K562 (cell line): ENCODE measurements at regions not wholly inside any gene's neighbourhood (a gene's known extent, or its start where the extent isn't known, plus 50 kb on each side); places are given as distances from the start of the nearest gene placed in this dataset.

ENCODE experiments used
- CREB3L1 ChIP-seq: fragments of 450-650 bp; IDR thresholded peaks from 2 replicates; pipeline ENCODE4 v1.6.1; 2014; ENCODE audit warnings: low read depth, mild to moderate bottlenecking, moderate library complexity, borderline replicate concordance
- ETS1 ChIP-seq: conservative IDR thresholded peaks from 2 replicates; pipeline ENCODE4 v1.6.1; 2011; ENCODE audit warnings: low read depth, mild to moderate bottlenecking, low read length; ENCODE audit not compliant: control insufficient read depth
- HINFP ChIP-seq: fragments of 450-650 bp; conservative IDR thresholded peaks from 2 replicates; pipeline ENCODE4 v1.6.1; 2016; ENCODE audit warnings: missing genetic modification characterization, low read depth, mild to moderate bottlenecking, control low read depth, missing compliant biosample characterization
- NCOA1 ChIP-seq: fragments of 450-650 bp; IDR thresholded peaks from 2 replicates; pipeline ENCODE4 v1.6.1; 2016; ENCODE audit warnings: low read depth
- PRPF4 ChIP-seq: fragments of 200-400 bp; formaldehyde crosslinking; IDR thresholded peaks from one replicate; pipeline ENCODE4 v1.6.1; 2017; ENCODE audit warnings: low read length, low read depth, mild to moderate bottlenecking; ENCODE audit not compliant: insufficient read depth, poor library complexity, severe bottlenecking
- TAF1 ChIP-seq: IDR thresholded peaks from 2 replicates; pipeline ENCODE4 v1.6.1; 2011; ENCODE audit warnings: mild to moderate bottlenecking, low read length, moderate library complexity; ENCODE audit not compliant: insufficient read depth, control insufficient read depth, severe bottlenecking; ENCODE audit errors: extremely low read depth
- TBL1XR1 ChIP-seq, 2 experiments: IDR thresholded peaks; 2 replicates each; pipeline ENCODE4 v1.6.1; 2012; ENCODE audit warnings: improper control_type of control experiment in 2 of 2, low read length in 2 of 2, mild to moderate bottlenecking in 1 of 2
- ZHX1 ChIP-seq: fragments of 150-350 bp; conservative IDR thresholded peaks from 2 replicates; pipeline ENCODE4 v1.6.1; 2014; ENCODE audit warnings: low read length
- ZNF134 ChIP-seq: fragments of 250-450 bp; sonication (Bioruptor Pico); conservative IDR thresholded peaks from 2 replicates; pipeline ENCODE4 v1.4.0; 2020
- ZNF316 ChIP-seq: fragments of 450-650 bp; IDR thresholded peaks from 2 replicates; pipeline ENCODE4 v1.6.1; 2016
- ZNF589 ChIP-seq: fragments of 200-800 bp; sonication (Bioruptor generic); IDR thresholded peaks from 2 replicates; pipeline ENCODE4 v1.6.1; 2016; ENCODE audit warnings: low read depth, missing genetic modification characterization, missing compliant biosample characterization
- ZNF699 ChIP-seq: fragments of 250-450 bp; sonication (Bioruptor Pico); IDR thresholded peaks from 2 replicates; pipeline ENCODE4 v1.8.0; 2021; ENCODE audit warnings: mild to moderate bottlenecking, moderate library complexity; ENCODE audit not compliant: insufficient replicate concordance

GRCh38 chr2:208565690-208566416 is 159.3 kb downstream of the PTH2R start (continued):
- no peak for TF ChIP-seq ETS1
- TF ChIP-seq TAF1: no peak
- TF ChIP-seq TBL1XR1 (IDR thresholded peaks at IDR 0.05; ENCODE audit: low read length in 2 of 2): no peak
- TF ChIP-seq HINFP (tag): no peak
- TF ChIP-seq NCOA1: no peak
- TF ChIP-seq ZNF589 (CRISPR knock-in tag): no peak
- no peak for TF ChIP-seq ZNF134 (CRISPR knock-in tag)
- no peak for TF ChIP-seq PRPF4
- TF ChIP-seq ZHX1: no peak
- no peak for TF ChIP-seq CREB3L1
- no peak for TF ChIP-seq ZNF699 (CRISPR knock-in tag)
- no peak for TF ChIP-seq ZNF316
